ENCODE measurements at regions not wholly inside any gene's neighbourhood (a gene's known extent, or its start where the extent isn't known, plus 50 kb on each side); places are given as distances from the start of the nearest gene placed in this dataset.

DNA sequence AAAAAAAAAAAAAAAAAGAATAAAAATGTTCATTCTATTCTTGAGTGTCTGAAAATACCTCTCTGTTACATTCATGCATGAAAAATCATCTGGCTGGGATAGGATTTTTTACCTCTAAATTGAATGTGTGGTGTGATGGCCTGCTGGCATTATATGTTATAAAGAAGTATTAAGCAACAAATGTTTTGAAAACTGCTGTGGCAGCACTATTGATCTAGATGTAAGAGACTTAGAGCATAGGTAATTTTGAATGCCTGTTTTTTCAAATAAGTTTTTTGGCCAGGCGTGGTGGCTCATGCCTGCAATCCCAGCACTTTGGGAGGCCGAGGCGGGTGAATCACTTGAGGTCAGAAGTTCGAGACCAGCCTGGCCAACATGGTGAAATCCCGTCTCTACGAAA, 147.0 kb upstream of the LINC00305 start:
- no peak overlapping the region for H3K9ac ChIP-seq (ENCODE audit: low read length)

GRCh38 chr18:64294967-64295366, 146.1 kb upstream of the LINC00305 start:
- Histone ChIP-seq H3K27me3 (ENCODE audit: control insufficient read depth, insufficient read depth, low read length) (no peaks in the 10 kb centered on the region), H3K36me3 (ENCODE audit: control insufficient read depth, insufficient read depth, low read length) (no peaks in the 10 kb centered on the region), H3K4me1 (ENCODE audit: control insufficient read depth, insufficient read depth, low read length) (no peaks in the 10 kb centered on the region; the same call in 1 of the 2 replicates), H3K27ac (ENCODE audit: low read depth, low read length) (no peak overlapping the region), H3K9me3 (ENCODE audit: control insufficient read depth, insufficient read depth, low read depth, low read length) (no peaks in the 10 kb centered on the region), H3K9ac (ENCODE audit: low read length) (no peak overlapping the region), H3K4me3 (ENCODE audit: low read depth, low read length) (no peak overlapping the region)

More for the DNA sequence above, 147.0 kb upstream of the LINC00305 start:
- H3K9me3 ChIP-seq (ENCODE audit: control insufficient read depth, insufficient read depth, low read depth, low read length) = no peaks in the 10 kb centered on the region
- H3K27ac ChIP-seq (ENCODE audit: low read depth, low read length) = no peak overlapping the region
- H3K4me3 ChIP-seq (ENCODE audit: low read depth, low read length) = no peak overlapping the region
- no peaks in the 10 kb centered on the region; the same call in 1 of the 2 replicates for H3K4me1 ChIP-seq (ENCODE audit: control insufficient read depth, insufficient read depth, low read length)
- H3K36me3 ChIP-seq (ENCODE audit: control insufficient read depth, insufficient read depth, low read length) = no peaks in the 10 kb centered on the region
- no peaks in the 10 kb centered on the region for H3K27me3 ChIP-seq (ENCODE audit: control insufficient read depth, insufficient read depth, low read length)

DNA sequence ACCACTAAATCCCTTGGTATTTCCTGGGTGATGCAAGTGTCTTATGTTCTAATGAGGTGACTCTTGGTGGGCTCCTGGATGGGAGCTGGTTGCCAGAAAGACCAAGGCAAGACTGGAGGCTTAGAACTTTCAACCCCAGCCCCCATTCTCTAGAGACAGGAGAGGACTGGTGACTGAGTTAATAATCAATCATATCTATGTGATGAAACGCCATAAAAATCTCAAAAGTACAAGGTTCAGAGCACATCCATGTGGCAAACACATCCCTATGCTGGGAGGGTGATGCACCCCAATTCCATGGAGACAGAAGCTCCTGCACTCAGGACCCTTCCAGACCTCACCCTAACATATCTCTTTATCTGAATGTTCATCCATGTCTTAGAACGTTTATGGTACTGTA, 139.5 kb upstream of the LINC00305 start:
- Histone ChIP-seq H3K27me3 (ENCODE audit: control insufficient read depth, insufficient read depth, low read length) (no peaks in the 10 kb centered on the region), H3K4me1 (ENCODE audit: control insufficient read depth, insufficient read depth, low read length) (no peaks in the 10 kb centered on the region), H3K9me3 (ENCODE audit: control insufficient read depth, insufficient read depth, low read depth, low read length) (peaks cover 5% of the 10 kb centered on the region; the same call in 1 of the 2 replicates), H3K4me3 (ENCODE audit: low read depth, low read length) (no peak overlapping the region), H3K9ac (ENCODE audit: low read length) (no peak overlapping the region), H3K36me3 (ENCODE audit: control insufficient read depth, insufficient read depth, low read length) (no peaks in the 10 kb centered on the region), H3K27ac (ENCODE audit: low read depth, low read length) (no peak overlapping the region)

DNA sequence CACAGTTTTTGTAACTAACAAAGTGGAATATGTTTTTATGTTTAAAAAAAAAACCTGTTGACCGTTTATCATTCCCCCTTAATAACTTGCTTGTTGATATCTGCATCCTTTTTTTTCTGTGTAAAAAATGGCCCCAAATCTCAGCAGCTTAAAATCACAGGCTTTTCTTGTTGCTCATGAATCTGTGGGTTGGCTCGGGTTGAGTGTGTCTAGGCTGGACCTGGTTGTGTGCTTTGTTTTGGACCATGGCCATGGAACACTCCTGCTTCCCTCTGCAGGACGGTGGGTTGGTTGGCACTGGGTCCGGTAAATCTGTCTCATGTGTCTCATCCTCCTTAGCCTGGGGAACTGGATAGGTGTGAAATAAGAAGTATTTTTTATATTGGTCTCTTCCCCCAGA, 139.0 kb upstream of the LINC00305 start:
- H3K27ac ChIP-seq (ENCODE audit: low read depth, low read length) = no peak overlapping the region
- H3K9me3 ChIP-seq (ENCODE audit: control insufficient read depth, insufficient read depth, low read depth, low read length) = peaks cover 5% of the 10 kb centered on the region; the same call in 1 of the 2 replicates
- no peaks in the 10 kb centered on the region for H3K36me3 ChIP-seq (ENCODE audit: control insufficient read depth, insufficient read depth, low read length)
- no peak overlapping the region for H3K4me3 ChIP-seq (ENCODE audit: low read depth, low read length)
- H3K27me3 ChIP-seq (ENCODE audit: control insufficient read depth, insufficient read depth, low read length) = no peaks in the 10 kb centered on the region
- H3K9ac ChIP-seq (ENCODE audit: low read length) = no peak overlapping the region
- no peaks in the 10 kb centered on the region for H3K4me1 ChIP-seq (ENCODE audit: control insufficient read depth, insufficient read depth, low read length)

DNA sequence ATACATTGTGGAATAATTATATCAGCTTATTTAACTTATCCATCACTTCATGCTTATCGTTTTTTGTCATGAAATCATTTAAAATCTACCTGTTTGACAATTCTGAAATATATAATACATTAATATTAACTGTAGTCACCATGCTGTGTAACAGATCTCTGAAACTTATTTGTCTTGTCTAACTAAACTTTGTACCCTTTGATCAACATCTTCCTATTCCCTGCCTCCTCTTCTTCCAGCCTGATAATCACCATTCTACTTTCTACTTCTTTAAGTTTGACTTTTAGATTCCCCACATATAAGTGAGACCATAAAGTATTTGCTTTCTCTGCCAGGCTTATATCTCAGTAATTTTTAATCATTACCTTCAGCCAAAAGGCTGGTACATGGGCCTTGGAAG, 134.2 kb upstream of the LINC00305 start:
- Histone ChIP-seq H3K9me3 (ENCODE audit: control insufficient read depth, insufficient read depth, low read depth, low read length) (peaks cover 31% of the 10 kb centered on the region), H3K9ac (ENCODE audit: low read length) (no peak overlapping the region), H3K4me3 (ENCODE audit: low read depth, low read length) (no peak overlapping the region), H3K36me3 (ENCODE audit: control insufficient read depth, insufficient read depth, low read length) (no peaks in the 10 kb centered on the region), H3K27me3 (ENCODE audit: control insufficient read depth, insufficient read depth, low read length) (no peaks in the 10 kb centered on the region), H3K4me1 (ENCODE audit: control insufficient read depth, insufficient read depth, low read length) (no peaks in the 10 kb centered on the region), H3K27ac (ENCODE audit: low read depth, low read length) (no peak overlapping the region)

- no peaks in the 10 kb centered on the region for H3K27me3 ChIP-seq (ENCODE audit: control insufficient read depth, insufficient read depth, low read length)
- no peaks in the 10 kb centered on the region for H3K36me3 ChIP-seq (ENCODE audit: control insufficient read depth, insufficient read depth, low read length)
- H3K27ac ChIP-seq (ENCODE audit: low read depth, low read length) = no peak overlapping the region
- H3K4me3 ChIP-seq (ENCODE audit: low read depth, low read length) = no peak overlapping the region
- no peak overlapping the region for H3K9ac ChIP-seq (ENCODE audit: low read length)
- peaks cover 35% of the 10 kb centered on the region for H3K9me3 ChIP-seq (ENCODE audit: control insufficient read depth, insufficient read depth, low read depth, low read length)
- H3K4me1 ChIP-seq (ENCODE audit: control insufficient read depth, insufficient read depth, low read length) = peaks cover 29% of the 10 kb centered on the region
These were observed 129.1 kb upstream of the LINC00305 start for GRCh38 chr18:64278026-64278425.

DNA sequence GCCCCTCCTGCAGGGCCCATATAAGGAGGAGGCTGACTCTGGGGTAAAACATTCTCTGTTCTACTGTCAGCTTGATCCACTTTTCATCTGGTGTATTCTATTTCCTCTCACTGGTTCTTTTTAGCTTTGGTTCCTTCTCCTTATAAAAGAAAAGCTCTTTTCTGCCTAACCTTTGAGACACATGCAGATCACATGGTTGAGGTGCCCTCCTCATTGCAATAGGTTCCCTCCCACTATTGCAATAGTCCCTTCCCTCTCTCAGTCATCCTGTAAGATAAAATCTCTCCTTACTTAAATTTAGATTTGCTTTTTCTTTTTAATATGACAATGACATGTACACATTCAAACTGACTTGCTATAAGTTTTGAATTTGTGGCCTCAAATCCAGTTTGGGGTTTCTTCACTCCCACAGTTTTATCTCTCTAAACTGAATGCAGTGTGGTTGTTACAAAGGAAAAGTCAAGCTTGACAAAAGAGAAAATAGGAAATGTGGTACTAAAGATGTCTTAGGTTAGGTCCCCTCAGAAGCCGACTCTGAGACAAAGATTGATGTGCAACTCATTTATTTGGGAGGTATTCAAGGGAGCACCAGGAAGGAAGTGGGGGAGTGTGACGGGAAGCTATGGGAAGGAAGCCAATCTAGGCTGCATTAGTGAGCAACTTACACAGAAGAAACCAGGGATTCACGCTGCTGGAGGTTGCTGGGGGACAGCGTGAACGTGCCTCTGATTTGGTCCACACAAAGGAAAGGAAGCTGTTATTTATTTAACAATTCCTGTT, 127.6 kb upstream of the LINC00305 start:
- no peaks in the 10 kb centered on the region for H3K27me3 ChIP-seq (ENCODE audit: control insufficient read depth, insufficient read depth, low read length)
- peaks cover 39% of the 10 kb centered on the region for H3K4me1 ChIP-seq (ENCODE audit: control insufficient read depth, insufficient read depth, low read length)
- no peak overlapping the region for H3K27ac ChIP-seq (ENCODE audit: low read depth, low read length)

DNA sequence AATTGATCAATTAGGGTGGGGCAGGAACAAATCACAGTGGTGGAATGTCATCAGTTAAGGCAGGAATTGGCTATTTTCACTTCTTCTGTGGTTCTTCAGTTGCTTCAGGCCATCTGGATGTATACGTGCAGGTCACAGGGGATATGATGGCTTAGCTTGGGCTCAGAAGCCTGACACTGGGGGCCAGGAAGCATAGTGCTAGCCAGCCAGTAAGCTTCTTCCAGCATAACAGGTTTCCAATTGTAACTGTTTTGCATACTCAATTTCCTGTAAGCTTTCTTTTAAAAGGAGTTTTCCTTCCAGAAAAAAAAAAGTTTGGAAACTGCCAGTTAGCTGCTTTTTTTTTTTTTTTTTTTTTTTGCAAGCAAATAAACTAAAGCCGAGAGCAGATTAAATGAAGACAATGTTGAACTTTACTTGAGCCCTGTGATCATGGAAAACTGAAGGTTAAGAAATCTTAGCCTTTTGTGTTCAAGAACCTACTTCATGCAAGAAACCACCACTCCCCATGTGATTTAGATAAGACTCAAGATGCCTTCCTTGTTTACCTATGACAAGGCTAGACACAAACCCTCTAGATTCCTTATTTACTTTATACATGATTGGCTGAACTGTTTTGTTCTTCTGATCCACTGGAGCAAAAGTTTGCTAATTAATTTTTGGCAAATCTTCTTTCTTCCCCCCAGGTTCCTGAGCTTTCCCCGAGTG, 126.9 kb upstream of the LINC00305 start:
- Histone ChIP-seq H3K27ac (ENCODE audit: low read depth, low read length) (no peak overlapping the region), H3K36me3 (ENCODE audit: control insufficient read depth, insufficient read depth, low read length) (no peaks in the 10 kb centered on the region), H3K4me1 (ENCODE audit: control insufficient read depth, insufficient read depth, low read length) (peaks cover 39% of the 10 kb centered on the region), H3K4me3 (ENCODE audit: low read depth, low read length) (no peak overlapping the region), H3K27me3 (ENCODE audit: control insufficient read depth, insufficient read depth, low read length) (no peaks in the 10 kb centered on the region), H3K9ac (ENCODE audit: low read length) (no peak overlapping the region), H3K9me3 (ENCODE audit: control insufficient read depth, insufficient read depth, low read depth, low read length) (peaks cover 20% of the 10 kb centered on the region)

More for the DNA sequence above, 127.6 kb upstream of the LINC00305 start:
- H3K36me3 ChIP-seq (ENCODE audit: control insufficient read depth, insufficient read depth, low read length) = no peaks in the 10 kb centered on the region
- no peak overlapping the region for H3K4me3 ChIP-seq (ENCODE audit: low read depth, low read length)
- no peak overlapping the region for H3K9ac ChIP-seq (ENCODE audit: low read length)
- H3K9me3 ChIP-seq (ENCODE audit: control insufficient read depth, insufficient read depth, low read depth, low read length) = peaks cover 26% of the 10 kb centered on the region

DNA sequence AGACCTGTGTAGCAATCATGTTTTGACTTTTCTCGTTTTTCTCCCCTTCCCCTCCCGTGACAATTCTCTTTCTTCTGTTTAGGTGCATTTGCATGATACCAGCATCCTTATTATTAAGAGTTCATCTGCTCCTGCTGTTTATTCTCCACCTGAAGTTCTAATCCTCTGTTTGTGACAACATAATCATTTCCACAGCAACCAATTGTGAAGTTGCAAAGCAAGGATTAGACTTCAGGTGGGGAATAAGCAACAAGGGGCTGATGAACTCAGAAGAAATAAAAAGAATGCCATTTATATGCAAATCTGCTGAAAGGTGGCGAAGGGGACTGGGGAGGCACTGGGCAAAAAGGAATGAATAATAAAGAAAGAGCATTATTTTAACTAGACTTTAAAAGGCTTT, 124.8 kb upstream of the LINC00305 start:
- Histone ChIP-seq H3K4me3 (ENCODE audit: low read depth, low read length) (peak overlapping the region; percentile 26; the same call in 1 of the 2 replicates), H3K9ac (ENCODE audit: low read length) (no peak overlapping the region), H3K27me3 (ENCODE audit: control insufficient read depth, insufficient read depth, low read length) (no peaks in the 10 kb centered on the region), H3K36me3 (ENCODE audit: control insufficient read depth, insufficient read depth, low read length) (no peaks in the 10 kb centered on the region), H3K27ac (ENCODE audit: low read depth, low read length) (peak overlapping the region; percentile 87), H3K9me3 (ENCODE audit: control insufficient read depth, insufficient read depth, low read depth, low read length) (peaks cover 9% of the 10 kb centered on the region; the same call in 1 of the 2 replicates), H3K4me1 (ENCODE audit: control insufficient read depth, insufficient read depth, low read length) (peaks cover 39% of the 10 kb centered on the region)

DNA sequence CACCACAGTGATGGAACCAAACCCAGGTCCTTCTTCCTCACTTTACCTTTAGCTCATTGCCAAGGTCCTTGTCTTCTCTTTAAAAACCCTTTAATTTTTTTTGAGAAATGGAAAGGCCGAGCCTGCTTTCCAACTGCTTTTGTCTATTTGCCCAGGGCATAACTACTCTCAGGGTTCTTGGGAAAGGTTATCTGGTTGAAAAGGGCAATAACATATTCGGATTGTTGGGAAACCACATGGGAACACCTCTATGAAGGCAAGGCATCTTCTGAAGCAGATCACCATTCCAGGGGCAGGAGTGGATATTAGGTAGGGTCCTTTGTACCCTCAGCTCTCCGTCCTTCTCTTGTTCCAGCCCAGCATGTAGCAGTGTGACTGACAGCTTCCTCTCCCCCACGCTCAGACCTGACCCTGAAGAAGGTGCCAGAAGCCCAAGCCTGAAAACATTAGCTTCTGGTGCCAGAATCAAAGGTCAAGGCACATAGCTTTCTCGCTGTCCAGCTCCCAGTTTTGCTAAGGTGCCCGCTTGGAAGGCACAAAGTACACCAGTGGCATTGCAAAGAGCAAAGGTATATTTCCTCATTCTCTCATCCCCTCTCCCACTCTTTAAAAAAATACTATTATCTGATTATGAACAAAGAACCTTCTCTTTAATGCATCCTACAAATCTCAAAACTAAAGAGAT, 123.2 kb upstream of the LINC00305 start:
- H3K9me3 ChIP-seq (ENCODE audit: control insufficient read depth, insufficient read depth, low read depth, low read length) = peaks cover 5% of the 10 kb centered on the region; the same call in 1 of the 2 replicates
- peak overlapping the region; percentile 23; the same call in 1 of the 2 replicates for H3K27ac ChIP-seq (ENCODE audit: low read depth, low read length)
- no peak overlapping the region for H3K4me3 ChIP-seq (ENCODE audit: low read depth, low read length)
- no peaks in the 10 kb centered on the region for H3K27me3 ChIP-seq (ENCODE audit: control insufficient read depth, insufficient read depth, low read length)
- peaks cover 39% of the 10 kb centered on the region for H3K4me1 ChIP-seq (ENCODE audit: control insufficient read depth, insufficient read depth, low read length)
- H3K9ac ChIP-seq (ENCODE audit: low read length) = no peak overlapping the region
- no peaks in the 10 kb centered on the region for H3K36me3 ChIP-seq (ENCODE audit: control insufficient read depth, insufficient read depth, low read length)

GRCh38 chr18:64271246-64271645, 122.4 kb upstream of the LINC00305 start:
- peaks cover 39% of the 10 kb centered on the region for H3K4me1 ChIP-seq (ENCODE audit: control insufficient read depth, insufficient read depth, low read length)
- no peaks in the 10 kb centered on the region for H3K27me3 ChIP-seq (ENCODE audit: control insufficient read depth, insufficient read depth, low read length)
- no peak overlapping the region for H3K27ac ChIP-seq (ENCODE audit: low read depth, low read length)
- H3K9me3 ChIP-seq (ENCODE audit: control insufficient read depth, insufficient read depth, low read depth, low read length) = no peaks in the 10 kb centered on the region
- H3K36me3 ChIP-seq (ENCODE audit: control insufficient read depth, insufficient read depth, low read length) = no peaks in the 10 kb centered on the region
- no peak overlapping the region for H3K9ac ChIP-seq (ENCODE audit: low read length)
- no peak overlapping the region for H3K4me3 ChIP-seq (ENCODE audit: low read depth, low read length)

Data from HUES6 (cell line).